IMR-90 (cell line): ENCODE measurements at regions not wholly inside any gene's neighbourhood (a gene's known extent, or its start where the extent isn't known, plus 50 kb on each side); places are given as distances from the start of the nearest gene placed in this dataset.

Experiments
- ATAC-seq: fragments of 200-7000 bp; cut with Tn5 transposase; 2 replicates; pipeline ENCODE4 v1.9.1; 2020; ENCODE audit warnings: low read depth, mild to moderate bottlenecking, moderate library complexity
- BruUV-seq: library from RNA; stranded (reverse); fragments of 400-500 nt; replicated peaks from 2 replicates; lab custom pipeline; 2021; lab: Mats Ljungman, UMichigan
- CTCF ChIA-PET: fragments of 300-600 bp; formaldehyde crosslinking; extraction: SDS; loops from one replicate; lab custom pipeline; 2021; ENCODE audit warnings: antibody characterized with exemption; lab: Yijun Ruan, JAX
- POLR2A ChIA-PET: fragments of 300-600 bp; sonication (Branson Sonifier 250); formaldehyde crosslinking; loops from one replicate; lab custom pipeline; 2022; ENCODE audit warnings: antibody characterized with exemption; ENCODE audit not compliant: unreplicated experiment; lab: Charles Lee
- DNase-seq: peaks from one replicate; pipeline ENCODE4 v3.0.0; 2013
- H2AFZ ChIP-seq: replicated peaks from 2 replicates; pipeline ENCODE3; 2013; ENCODE audit warnings: low read length, mild to moderate bottlenecking; ENCODE audit not compliant: poor library complexity
- H2AK5ac ChIP-seq: 2 replicates; pipeline ENCODE4 v1.6.1; 2013; ENCODE audit warnings: low read depth, low read length, inconsistent platforms
- H2AK9ac ChIP-seq: replicated peaks from 2 replicates; pipeline ENCODE3; 2013; ENCODE audit warnings: mild to moderate bottlenecking, low read depth, low read length, moderate library complexity; ENCODE audit not compliant: poor library complexity
- H2BK120ac ChIP-seq: 2 replicates; pipeline ENCODE4 v1.6.1; 2013; ENCODE audit warnings: low read depth, low read length, inconsistent platforms
- H2BK15ac ChIP-seq: 3 replicates; pipeline ENCODE4 v1.6.1; 2013; ENCODE audit warnings: low read depth, low read length, inconsistent platforms
- H2BK20ac ChIP-seq: 2 replicates; pipeline ENCODE4 v1.6.1; 2013; ENCODE audit warnings: low read depth, mild to moderate bottlenecking, inconsistent platforms, low read length, moderate library complexity
- H2BK5ac ChIP-seq: 2 replicates; pipeline ENCODE4 v1.6.1; 2013; ENCODE audit warnings: mild to moderate bottlenecking, low read depth, low read length, inconsistent platforms; ENCODE audit not compliant: poor library complexity, severe bottlenecking
- H3K14ac ChIP-seq: replicated peaks from 2 replicates; pipeline ENCODE4 v1.6.1; 2013; ENCODE audit warnings: low read depth, low read length, inconsistent platforms
- H3K18ac ChIP-seq: 2 replicates; pipeline ENCODE4 v1.6.1; 2013; ENCODE audit warnings: low read depth, low read length, control low read depth
- H3K23ac ChIP-seq: 2 replicates; pipeline ENCODE4 v1.6.1; 2013; ENCODE audit warnings: low read depth, low read length, inconsistent platforms
- H3K27ac ChIP-seq: 2 replicates; pipeline ENCODE4 v1.5.1; 2013; ENCODE audit warnings: mild to moderate bottlenecking, control low read depth, low read length; ENCODE audit not compliant: insufficient read depth
- H3K27me3 ChIP-seq: 2 replicates; pipeline ENCODE4 v1.6.1; 2013; ENCODE audit warnings: low read length; ENCODE audit not compliant: control insufficient read depth, insufficient read depth
- H3K36me3 ChIP-seq: 2 replicates; pipeline ENCODE4 v1.6.1; 2013; ENCODE audit warnings: low read length, mixed read lengths; ENCODE audit not compliant: control insufficient read depth, insufficient read depth
- H3K4ac ChIP-seq: 2 replicates; pipeline ENCODE4 v1.6.1; 2013; ENCODE audit warnings: low read depth, low read length, inconsistent platforms
- H3K4me1 ChIP-seq: 2 replicates; pipeline ENCODE4 v1.6.1; 2013; ENCODE audit warnings: low read length, mixed read lengths; ENCODE audit not compliant: control insufficient read depth, insufficient read depth
- H3K4me2 ChIP-seq: 2 replicates; pipeline ENCODE4 v1.6.1; 2013; ENCODE audit warnings: low read depth, mild to moderate bottlenecking, control low read depth, low read length, moderate library complexity
- H3K4me3 ChIP-seq: 2 replicates; pipeline ENCODE4 v1.5.1; 2013; ENCODE audit warnings: low read depth, mild to moderate bottlenecking, control low read depth, low read length, moderate library complexity; ENCODE audit not compliant: insufficient read depth
- H3K56ac ChIP-seq: 2 replicates; pipeline ENCODE4 v1.6.1; 2013; ENCODE audit warnings: low read length, inconsistent platforms; ENCODE audit not compliant: insufficient read depth; ENCODE audit errors: extremely low read depth
- H3K79me1 ChIP-seq, 2 experiments: 2 replicates each; pipeline ENCODE4 v1.6.1; 2013; ENCODE audit warnings: low read length in 2 of 2, inconsistent platforms in 1 of 2, low read depth in 1 of 2
- H3K9ac ChIP-seq: 2 replicates; pipeline ENCODE4 v1.6.1; 2013; ENCODE audit warnings: low read depth, low read length, control low read depth
- H3K9me1 ChIP-seq: 2 replicates; pipeline ENCODE4 v1.6.1; 2013; ENCODE audit warnings: low read length, inconsistent platforms; ENCODE audit not compliant: insufficient read depth
- H3K9me3 ChIP-seq: 2 replicates; pipeline ENCODE4 v1.6.1; 2013; ENCODE audit warnings: low read length; ENCODE audit not compliant: control insufficient read depth, insufficient read depth
- H4K20me1 ChIP-seq: 2 replicates; pipeline ENCODE4 v1.6.1; 2013; ENCODE audit warnings: low read length, inconsistent platforms; ENCODE audit not compliant: insufficient read depth
- H4K5ac ChIP-seq: 2 replicates; pipeline ENCODE4 v1.6.1; 2013; ENCODE audit warnings: mild to moderate bottlenecking, low read depth, low read length, control low read depth
- H4K8ac ChIP-seq, 2 experiments: 2 replicates each; pipeline ENCODE4 v1.6.1; 2013; ENCODE audit warnings: low read depth in 2 of 2, low read length in 2 of 2, control low read depth in 1 of 2, inconsistent platforms in 1 of 2
- H4K91ac ChIP-seq: 2 replicates; pipeline ENCODE4 v1.6.1; 2013; ENCODE audit warnings: low read depth, low read length, inconsistent platforms; ENCODE audit not compliant: insufficient read depth
- BHLHE40 ChIP-seq: fragments of 150-350 bp; IDR thresholded peaks from 2 replicates; pipeline ENCODE4 v1.6.1; 2016; ENCODE audit warnings: mild to moderate bottlenecking, low read depth, low read length
- CEBPB ChIP-seq: IDR thresholded peaks from 2 replicates; pipeline ENCODE4 v1.6.1; 2012; ENCODE audit warnings: low read depth, low read length, improper control_type of control experiment
- CHD1 ChIP-seq: IDR thresholded peaks from 2 replicates; pipeline ENCODE4 v1.6.1; 2012; ENCODE audit warnings: low read depth, low read length, improper control_type of control experiment
- CTCF ChIP-seq: conservative IDR thresholded peaks from 2 replicates; pipeline ENCODE4 v1.5.1; 2012; ENCODE audit warnings: mild to moderate bottlenecking, low read depth, low read length, improper control_type of control experiment
- ELK1 ChIP-seq: fragments of 150-350 bp; IDR thresholded peaks from 2 replicates; pipeline ENCODE4 v1.6.1; 2016; ENCODE audit warnings: low read depth, mild to moderate bottlenecking, low read length, moderate library complexity, borderline replicate concordance
- FOS ChIP-seq: fragments of 150-350 bp; IDR thresholded peaks from 2 replicates; pipeline ENCODE4 v1.6.1; 2016; ENCODE audit warnings: low read depth, low read length
- MAFK ChIP-seq: IDR thresholded peaks from 2 replicates; pipeline ENCODE4 v1.6.1; 2012; ENCODE audit warnings: low read depth, low read length, improper control_type of control experiment
- MAZ ChIP-seq: IDR thresholded peaks from 2 replicates; pipeline ENCODE4 v1.6.1; 2012; ENCODE audit warnings: low read depth, mild to moderate bottlenecking, low read length, improper control_type of control experiment, moderate library complexity, borderline replicate concordance
- MXI1 ChIP-seq: IDR thresholded peaks from 2 replicates; pipeline ENCODE4 v1.6.1; 2012; ENCODE audit warnings: low read depth, mild to moderate bottlenecking, low read length, moderate library complexity, borderline replicate concordance
- NFE2L2 ChIP-seq: fragments of 150-350 bp; IDR thresholded peaks from 2 replicates; pipeline ENCODE4 v1.6.1; 2016; ENCODE audit warnings: low read depth, mild to moderate bottlenecking, low read length
- POLR2A ChIP-seq: IDR thresholded peaks from 2 replicates; pipeline ENCODE4 v1.6.1; 2012; ENCODE audit warnings: mild to moderate bottlenecking, low read depth, low read length
- RAD21 ChIP-seq: IDR thresholded peaks from 2 replicates; pipeline ENCODE4 v1.6.1; 2012; ENCODE audit warnings: low read length, improper control_type of control experiment
- RCOR1 ChIP-seq: IDR thresholded peaks from 2 replicates; pipeline ENCODE4 v1.6.1; 2012; ENCODE audit warnings: mild to moderate bottlenecking, low read length, improper control_type of control experiment; ENCODE audit not compliant: insufficient replicate concordance
- RFX5 ChIP-seq: IDR thresholded peaks from 2 replicates; pipeline ENCODE4 v1.8.0; 2012; ENCODE audit warnings: low read depth, mild to moderate bottlenecking, low read length, moderate library complexity
- SMC3 ChIP-seq: fragments of 150-350 bp; IDR thresholded peaks from 2 replicates; pipeline ENCODE4 v1.6.1; 2016; ENCODE audit warnings: low read depth, mild to moderate bottlenecking, antibody characterized with exemption, low read length, moderate library complexity
- USF2 ChIP-seq: fragments of 150-350 bp; IDR thresholded peaks from 2 replicates; pipeline ENCODE4 v1.6.1; 2017; ENCODE audit warnings: mild to moderate bottlenecking, antibody characterized with exemption, low read length, low read depth
- WGBS, 2 experiments: methylation state at CpG; one replicate each; pipeline versions ENCODE4 v1.1.5 to v1.1.7; 2013; ENCODE audit warnings: missing lambda C conversion rate in 2 of 2; ENCODE audit not compliant: insufficient read length in 1 of 2; ENCODE audit errors: extremely low coverage in 2 of 2; 5-methylcytosine and 5-hydroxymethylcytosine counted together
- dilution Hi-C: fragments of 300-500 bp; cut with HindIII; formaldehyde crosslinking; loops from one replicate; pipeline ENCODE4 v1.14.3; 2018; ENCODE audit warnings: low sequenced_read_pairs; ENCODE audit not compliant: unreplicated experiment
- in situ Hi-C: fragments of 300-500 bp; cut with MboI; formaldehyde crosslinking; loops from 3 replicates; pipeline ENCODE4 v1.14.3; 2019; ENCODE audit warnings: low sequenced_read_pairs, inconsistent platforms, mixed read lengths
- intact Hi-C: fragments of 100-400 bp; cut with micrococcal nuclease; formaldehyde crosslinking; loops from 2 replicates; pipeline ENCODE4 v1.10.0; 2022

DNA sequence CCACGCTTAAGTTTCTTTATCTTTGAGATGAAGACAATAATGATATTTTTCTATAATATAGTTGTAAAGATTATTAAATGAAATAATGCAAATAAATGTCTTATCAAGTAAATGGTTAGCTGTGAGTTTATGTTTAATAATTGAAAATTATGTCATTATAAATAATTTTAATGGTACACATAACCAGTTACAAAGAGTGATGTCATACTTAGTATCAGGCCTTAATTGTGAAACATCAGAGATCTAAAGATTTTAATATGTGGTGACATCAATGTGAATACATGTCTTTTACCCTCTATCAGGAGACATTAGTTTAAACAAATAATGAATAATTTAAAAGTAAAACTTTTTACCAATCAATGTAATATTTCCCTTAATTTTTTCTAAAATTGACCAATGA lies 63.8 kb upstream of the P2RY1 start:
- Histone ChIP-seq H3K18ac (no peak overlapping the region), H3K4me3 (no peak overlapping the region), H4K8ac (no peak overlapping the region), H2AFZ (no peak overlapping the region), H2AK9ac (no peak overlapping the region), H3K9me3 (no peaks in the 10 kb centered on the region), H2BK15ac (no peak overlapping the region), H2AK5ac (no peak overlapping the region), H2BK20ac (no peak overlapping the region), H3K79me1 (no peaks in the 10 kb centered on the region), H3K56ac (no peak overlapping the region), H3K14ac (no peak overlapping the region), H3K9me1 (no peaks in the 10 kb centered on the region), H4K5ac (no peak overlapping the region), H4K91ac (no peak overlapping the region), H3K9ac (no peak overlapping the region), H3K36me3 (no peaks in the 10 kb centered on the region), H2BK120ac (no peak overlapping the region), H4K20me1 (no peaks in the 10 kb centered on the region), H3K27me3 (no peaks in the 10 kb centered on the region), H3K4me2 (no peak overlapping the region), H3K4ac (no peak overlapping the region), H3K23ac (no peak overlapping the region), H3K4me1 (no peaks in the 10 kb centered on the region), H2BK5ac (no peak overlapping the region), H3K27ac (no peak overlapping the region)
- ATAC-seq (no peak), DNase-seq (no peak)
- no TSS peak for BruUV-seq
- ChIA-PET POLR2A (no interaction called here), CTCF (interaction anchor here (0.6 kb wide), 1 partner anchor 217 kb away, joined by 3 read pairs; no protein-coding TSS in a partner anchor)
- in situ Hi-C loops: no loop called here
- TF ChIP-seq CTCF (no peak), POLR2A (no peak), CEBPB (no peak), NFE2L2 (no peak), MAFK (no peak), BHLHE40 (no peak), MAZ (no peak), RCOR1 (no peak), ELK1 (no peak), USF2 (no peak), FOS (no peak), SMC3 (no peak), RAD21 (no peak), CHD1 (no peak), RFX5 (no peak), MXI1 (no peak)
- intact Hi-C loops: no loop called here
- dilution Hi-C loops: no loop called here
- WGBS, 2 experiments: no CpG with 5 or more reads among the region's 1 CpG
